Tibial nerve (tissue), 4 donors: ENCODE measurements at regions not wholly inside any gene's neighbourhood (a gene's known extent, or its start where the extent isn't known, plus 50 kb on each side); places are given as distances from the start of the nearest gene placed in this dataset.

ENCODE experiments used
- CTCF ChIP-seq, 5 experiments: fragments of 200-600 bp in 3 of 5; fragments of 450-650 bp in 2 of 5; sonication (generic) in 3 of 5; IDR thresholded peaks; one replicate each; pipeline ENCODE4 v1.5.1; 2016 to 2019; ENCODE audit warnings: antibody characterized with exemption in 5 of 5, mild to moderate bottlenecking in 3 of 5, moderate library complexity in 2 of 5
- EP300 ChIP-seq, 2 donors: sonication (generic); formaldehyde crosslinking; IDR thresholded peaks; one replicate each; pipeline ENCODE4 v1.6.1; 2017; ENCODE audit warnings: antibody characterized with exemption in 2 of 2, mild to moderate bottlenecking in 1 of 2

- TF ChIP-seq EP300 (IDR thresholded peaks at IDR 0.05) (no peak), CTCF (IDR thresholded peaks at IDR 0.05) (no peak)
Observed at GRCh38 chr2:16257322-16258028, 317.1 kb downstream of the MYCN start.
